ENCODE measurements at regions not wholly inside any gene's neighbourhood (a gene's known extent, or its start where the extent isn't known, plus 50 kb on each side); places are given as distances from the start of the nearest gene placed in this dataset.

GRCh38 chr3:113051787-113052186 is 61.0 kb downstream of the GTPBP8 start:
- no peak for DNase-seq

DNA sequence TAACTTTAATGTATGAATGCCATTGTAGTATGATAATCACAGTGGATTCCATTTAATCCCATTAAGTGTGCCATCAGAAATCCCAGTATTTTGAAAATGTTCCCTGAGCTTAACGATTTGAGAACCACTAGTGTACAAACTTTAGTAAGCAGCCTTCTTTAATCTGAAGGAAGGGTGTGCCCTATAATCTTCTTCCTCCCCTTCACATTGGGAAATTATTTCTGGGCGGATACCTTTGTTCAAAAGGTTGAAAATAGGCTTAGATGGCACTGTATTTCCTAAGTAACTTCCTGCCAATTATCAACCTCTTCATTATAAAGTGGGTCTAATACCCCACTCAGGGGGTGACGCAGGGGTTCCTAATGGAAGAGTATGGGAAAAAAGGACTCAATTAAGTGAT is 62.4 kb downstream of the GTPBP8 start:
- DNase-seq: no peak

DNA sequence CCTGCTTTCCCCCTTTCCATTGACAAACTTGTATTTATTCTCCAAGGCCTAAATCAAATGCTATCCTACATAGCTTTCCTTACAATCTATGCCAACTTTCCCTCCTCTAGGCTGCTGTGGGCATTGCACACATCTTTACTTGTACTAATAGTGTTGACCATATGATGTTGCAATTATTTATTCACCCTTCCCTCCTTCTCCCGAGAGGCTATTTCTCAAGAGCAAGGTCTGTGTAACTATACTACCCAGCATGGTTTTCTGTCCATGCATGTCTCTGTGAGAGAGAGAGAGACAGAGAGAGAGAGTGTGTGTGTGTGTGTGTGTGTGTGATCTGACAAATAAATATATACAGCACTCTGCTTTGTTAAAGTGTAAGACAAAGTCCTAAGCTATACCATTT is 63.8 kb downstream of the GTPBP8 start:
- DNase-seq: peak; percentile 69

DNA sequence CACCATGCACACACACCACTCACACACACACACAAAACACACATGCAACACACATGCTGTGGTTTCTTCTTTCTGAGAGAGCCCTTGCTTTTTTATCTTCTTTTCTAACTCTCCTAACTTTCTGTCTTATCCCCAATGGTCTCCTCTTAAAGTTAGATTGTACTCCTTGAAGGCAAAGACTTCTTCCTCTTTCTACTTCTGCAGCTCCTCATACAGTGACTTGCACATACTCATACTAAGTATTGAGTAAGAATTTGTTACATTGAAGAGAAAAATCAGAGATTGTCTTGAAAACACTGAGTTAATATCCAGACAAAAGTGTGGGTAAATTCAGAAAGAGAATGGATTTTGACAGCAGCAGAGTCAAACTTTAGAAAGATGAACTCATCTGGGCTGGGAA is 64.4 kb downstream of the GTPBP8 start:
- no peak for DNase-seq

DNA sequence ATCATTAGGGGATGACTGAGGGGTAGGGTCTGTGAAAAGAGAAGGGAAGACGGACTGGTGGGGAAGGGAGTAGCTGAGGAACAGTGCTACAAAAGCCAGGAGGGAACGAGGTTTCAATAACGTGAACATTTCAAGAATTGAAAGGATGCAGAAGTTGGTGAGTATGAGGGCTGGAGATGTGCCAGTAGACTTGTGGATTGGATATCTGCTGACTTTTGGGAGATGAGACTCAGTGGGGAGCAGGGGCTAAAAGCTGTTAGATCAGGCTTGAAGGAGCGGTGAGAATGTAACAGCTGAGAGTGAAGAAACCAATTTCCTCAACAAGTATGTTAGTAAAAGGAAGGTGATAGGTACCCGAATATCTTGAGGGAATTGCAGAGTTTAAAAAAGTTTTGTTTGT is 65.2 kb downstream of the GTPBP8 start:
- peak; percentile 61 for DNase-seq

DNA sequence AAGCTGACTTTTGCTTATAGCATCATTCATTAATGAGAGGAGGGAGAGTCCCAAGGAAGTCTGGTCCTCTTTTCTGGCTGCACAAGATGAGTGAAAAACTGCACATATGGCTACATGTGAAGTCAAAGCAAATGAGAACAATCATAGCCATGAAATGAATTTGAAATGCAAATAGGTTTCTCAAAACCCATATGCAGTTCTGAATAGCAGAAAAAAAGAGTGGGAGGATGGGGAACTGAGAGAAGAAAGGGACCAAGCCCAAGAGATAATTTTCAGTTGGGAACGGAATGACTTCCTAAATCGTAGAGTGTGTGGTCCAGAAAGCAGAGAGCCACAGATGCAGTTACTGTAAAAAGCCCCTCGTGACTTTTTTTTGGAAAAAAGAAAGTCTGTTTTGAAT is 66.3 kb downstream of the GTPBP8 start:
- DNase-seq: no peak

GRCh38 chr3:113058188-113058587 is 67.4 kb downstream of the GTPBP8 start:
- DNase-seq: no peak

GRCh38 chr3:113062705-113063104 is 71.9 kb downstream of the GTPBP8 start:
- DNase-seq: no peak

DNA sequence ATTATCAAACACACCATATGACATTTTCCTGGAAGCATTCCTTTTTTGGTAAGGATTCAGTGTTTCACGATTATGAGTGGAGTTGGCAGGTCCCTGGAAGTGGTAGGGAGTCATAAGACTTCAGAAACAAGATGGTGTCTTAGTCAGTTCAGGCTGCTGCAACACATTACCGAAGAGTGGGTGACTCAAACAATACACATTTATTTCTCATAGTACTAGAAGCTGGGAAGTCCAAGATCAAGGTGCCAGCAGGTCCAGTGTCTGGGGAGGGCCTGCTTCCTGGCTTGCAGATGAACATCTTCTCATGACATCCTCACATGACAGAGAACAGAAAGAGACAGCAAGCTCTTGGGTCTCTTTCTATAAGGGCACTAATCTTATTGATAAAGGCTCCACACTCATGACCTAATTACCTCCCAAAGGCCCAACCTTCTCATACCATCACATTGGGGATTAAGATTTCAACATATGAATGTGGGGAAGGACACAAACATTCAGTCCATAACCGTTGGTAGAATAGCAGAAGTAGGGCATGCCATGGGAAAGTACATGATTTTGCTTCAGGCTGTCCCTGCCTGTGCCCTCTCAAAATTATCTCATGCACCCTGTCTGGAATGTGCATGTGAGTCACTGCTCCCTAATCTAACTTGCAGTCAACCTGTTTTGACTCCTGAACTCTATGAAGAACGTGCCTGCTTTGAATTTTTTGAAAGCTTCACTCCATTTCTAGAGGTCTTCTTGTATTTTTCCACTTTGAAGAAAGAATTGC is 72.5 kb downstream of the GTPBP8 start:
- DNase-seq: no peak

DNA sequence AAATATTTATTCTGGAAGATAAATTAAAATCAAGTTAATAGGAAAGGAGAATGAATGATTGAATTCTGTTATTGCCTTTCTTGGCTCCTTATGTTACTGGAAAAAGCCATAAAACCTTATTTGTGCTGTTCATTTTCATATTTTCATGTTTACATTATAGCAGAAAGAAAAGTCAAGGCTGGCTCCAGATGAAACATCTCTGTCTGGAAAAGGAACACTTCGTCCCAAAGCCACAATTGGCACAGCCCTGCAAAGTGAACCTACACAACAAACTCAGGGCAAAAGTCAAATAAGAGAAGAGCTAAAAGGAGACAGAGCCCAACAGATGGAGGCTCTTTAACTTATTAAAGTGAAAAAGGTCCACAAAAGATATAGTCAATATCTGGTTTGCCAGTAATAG is 73.4 kb downstream of the GTPBP8 start:
- no peak for DNase-seq

DNA sequence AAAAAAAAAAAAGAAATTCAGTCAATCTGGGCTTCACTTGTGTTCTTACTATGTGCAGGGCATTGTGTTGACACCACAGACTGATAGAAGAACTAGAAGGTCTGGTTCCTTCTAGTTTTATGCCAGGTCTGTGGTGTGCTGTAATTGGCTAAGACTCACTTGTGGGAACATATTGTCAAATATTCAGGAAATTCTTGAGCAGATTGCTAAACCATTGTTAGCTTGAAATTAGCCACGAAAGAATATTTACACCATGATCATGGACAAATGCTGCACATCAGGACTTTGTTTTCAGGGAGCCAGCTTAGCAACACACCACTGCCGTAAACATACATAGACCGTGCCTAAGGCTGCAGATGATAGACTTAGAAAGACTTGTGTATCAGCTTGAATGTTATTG is 74.6 kb downstream of the GTPBP8 start:
- no peak for DNase-seq

DNA sequence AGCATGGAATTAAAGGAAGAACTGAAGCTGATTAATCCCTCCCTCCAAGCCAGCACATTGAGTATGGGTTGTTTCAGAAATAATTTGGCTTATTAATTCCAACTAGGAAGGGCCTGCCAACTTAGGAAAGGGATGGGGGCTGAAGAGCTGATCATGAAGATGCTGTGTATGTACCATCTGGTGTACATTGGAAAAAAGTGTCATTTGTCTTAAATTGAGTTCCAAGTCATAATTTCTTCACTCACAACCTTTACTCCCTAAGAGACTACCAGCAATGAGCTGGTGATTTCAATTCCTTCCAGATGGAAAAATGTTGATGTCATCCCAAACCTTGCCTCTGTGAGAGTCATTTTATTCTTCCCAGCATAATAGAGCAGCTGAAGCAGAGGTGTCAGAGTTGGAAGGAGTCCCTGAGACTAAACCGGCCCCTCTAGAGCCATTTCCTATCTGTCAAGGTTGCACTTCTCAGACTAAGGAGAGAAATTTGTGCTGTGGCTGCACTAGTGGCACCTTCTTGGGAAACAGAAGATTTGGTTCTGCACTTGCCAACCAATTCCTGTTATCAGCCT is 79.4 kb downstream of the GTPBP8 start:
- peak; percentile 80 for DNase-seq

- DNase-seq: peak; percentile 85
These were observed 79.9 kb downstream of the GTPBP8 start for GRCh38 chr3:113070681-113071113.

- DNase-seq: no peak
These were observed 84.8 kb downstream of the GTPBP8 start for GRCh38 chr3:113075588-113075987.

GRCh38 chr3:113079218-113079961 is 88.6 kb downstream of the GTPBP8 start:
- DNase-seq: no peak

DNA sequence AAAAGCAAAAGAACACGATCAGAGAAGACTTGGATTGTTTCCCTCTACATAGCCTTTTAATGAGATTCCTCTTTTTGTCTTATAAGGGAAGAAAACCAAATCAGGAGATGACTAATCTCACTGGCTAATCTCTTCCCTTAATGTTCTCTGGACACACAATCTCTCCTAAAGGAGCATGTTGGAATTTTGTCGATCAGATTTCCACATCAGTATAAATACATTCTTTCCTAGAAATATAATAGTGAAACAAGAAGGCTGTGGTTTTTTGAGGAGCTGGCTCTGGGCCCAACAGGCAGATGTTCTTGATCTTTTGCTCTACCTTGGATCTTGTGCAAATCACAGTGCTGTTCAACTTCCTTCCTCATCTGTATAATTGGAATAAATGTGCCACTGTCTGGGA is 94.0 kb downstream of the GTPBP8 start:
- peak; percentile 91 for DNase-seq

DNA sequence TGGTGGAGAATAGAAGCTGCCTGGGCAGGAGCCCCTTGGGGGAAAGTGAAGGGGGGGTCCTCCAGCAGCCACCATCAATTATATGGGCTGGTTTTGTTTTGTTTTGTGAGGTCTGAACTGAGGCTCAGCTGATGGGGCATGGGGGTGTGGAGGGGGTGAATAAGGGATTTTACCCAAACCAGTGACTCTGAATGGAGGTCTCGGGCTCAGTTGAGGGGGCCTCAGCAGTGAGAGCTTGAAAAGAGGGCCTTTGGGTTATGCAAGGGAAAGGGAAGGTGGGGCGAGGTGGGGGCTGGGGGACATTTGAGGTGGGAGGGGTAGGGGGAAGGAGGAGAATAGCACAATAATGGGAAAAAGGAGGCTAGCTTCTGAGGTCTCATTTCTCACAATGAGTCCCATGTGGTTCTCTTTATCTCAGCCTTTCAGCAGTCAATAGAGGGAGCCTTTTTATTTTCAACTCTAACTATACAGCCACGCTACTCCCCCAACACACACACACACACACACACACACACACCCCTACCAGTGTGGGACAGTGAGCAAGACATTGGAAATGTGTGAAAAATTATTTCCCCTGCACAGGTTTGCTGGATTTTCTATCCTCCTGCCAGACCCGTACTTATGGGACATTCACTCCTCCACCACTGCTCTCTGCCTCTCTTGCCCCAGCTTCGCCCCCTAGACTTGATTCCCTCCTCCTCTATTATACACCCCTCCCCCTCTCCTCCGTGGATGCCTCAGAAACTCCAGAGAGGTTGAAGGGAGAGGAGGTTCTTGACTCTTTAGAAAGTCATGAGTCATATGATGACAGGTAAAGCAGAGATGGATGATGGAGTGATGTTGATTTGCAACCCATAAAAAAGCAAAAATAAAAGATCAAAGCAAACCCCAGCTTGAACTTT is 96.0 kb downstream of the GTPBP8 start:
- peak; percentile 60 for DNase-seq

- no peak for DNase-seq
These were observed 97.8 kb downstream of the GTPBP8 start for GRCh38 chr3:113088616-113089015.

DNA sequence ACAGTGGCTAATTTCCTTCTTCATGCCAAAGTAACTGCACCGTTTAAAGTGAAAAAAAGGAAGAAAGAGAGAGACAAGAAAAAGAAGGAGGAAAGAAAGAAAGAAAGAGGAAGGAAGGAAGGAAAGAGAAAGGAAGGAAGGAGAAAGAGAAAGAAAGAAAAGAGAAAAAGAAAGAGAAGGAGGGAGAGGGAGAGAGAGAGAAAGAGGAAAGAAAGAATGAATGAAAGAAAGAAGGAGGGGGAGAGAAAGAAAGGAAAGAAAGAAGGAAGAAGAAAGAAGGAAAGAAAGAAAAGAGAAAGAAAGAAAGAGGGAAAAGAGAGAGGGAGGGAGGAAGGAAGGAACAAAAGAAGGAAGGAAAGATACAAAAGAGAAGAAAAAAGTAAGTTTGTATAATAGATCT is 100.6 kb downstream of the GTPBP8 start:
- no peak for DNase-seq

DNA sequence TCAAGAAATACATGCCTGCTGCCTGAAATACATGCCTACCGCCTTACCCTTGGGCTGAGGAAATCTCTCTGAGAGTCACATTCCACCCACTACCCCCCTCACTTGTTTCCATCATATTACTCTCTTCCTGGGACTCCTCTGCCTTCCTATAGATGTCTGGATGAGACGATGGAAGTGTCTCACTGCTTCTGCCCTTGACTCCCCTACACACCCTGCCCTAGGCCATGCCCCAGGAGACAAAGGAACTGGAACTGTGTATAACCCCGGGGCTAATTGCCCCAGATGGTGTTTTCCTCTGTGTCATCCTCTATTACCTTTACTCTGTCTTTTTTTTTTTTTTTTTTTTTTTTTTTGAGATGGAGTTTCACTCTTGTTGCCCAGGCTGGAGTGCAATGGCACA is 102.0 kb downstream of the GTPBP8 start:
- DNase-seq: no peak

DNA sequence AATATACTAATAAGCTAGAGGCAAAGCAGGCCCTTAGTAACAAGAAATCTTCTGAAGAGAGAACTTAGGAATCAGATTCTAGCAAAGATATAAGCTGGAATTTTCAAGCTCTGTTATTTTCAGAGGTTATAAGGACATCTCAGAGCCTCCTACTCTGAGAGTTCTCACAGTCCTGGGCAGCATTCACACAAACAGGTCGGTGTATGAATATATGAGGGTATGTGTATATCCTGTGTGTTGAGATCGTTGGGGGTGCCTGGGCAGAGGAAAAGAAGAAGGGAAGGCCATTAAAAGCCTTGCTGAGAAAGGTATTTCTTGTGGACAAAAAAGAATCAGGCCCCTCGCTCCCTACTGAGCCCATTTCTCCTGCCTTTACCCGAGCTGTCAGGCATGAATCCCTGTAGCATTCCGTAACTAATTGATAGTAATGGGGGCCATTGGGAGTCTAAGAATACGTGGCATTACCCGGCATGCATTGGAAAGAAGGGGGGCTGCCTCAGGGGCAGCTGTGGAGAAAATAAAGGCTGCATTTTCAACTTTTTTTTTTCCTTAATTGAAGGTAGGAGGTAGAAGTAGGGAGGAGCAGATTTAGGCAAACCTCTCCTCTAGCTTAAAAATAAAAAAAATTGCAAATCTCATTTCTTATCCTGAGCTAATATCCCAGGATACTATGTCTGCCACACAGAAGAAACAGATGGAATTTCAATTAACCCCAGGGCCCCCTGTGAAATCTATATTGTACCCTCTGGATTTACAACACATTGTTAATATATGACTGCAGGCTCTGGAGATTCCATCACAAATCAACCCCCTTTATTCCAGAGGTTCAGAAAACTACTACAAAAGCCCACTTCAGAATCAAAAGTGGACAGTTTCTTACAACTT is 103.8 kb downstream of the GTPBP8 start:
- no peak for DNase-seq

Data from fibroblast of skin of scalp (primary cell).